Stimulated activated CD4-positive, alpha-beta T cell treated with anti-CD3 and anti-CD28 coated beads, Interleukin-15, amount 100 ng/mL, for 48 hours (primary cell): ENCODE measurements at regions not wholly inside any gene's neighbourhood (a gene's known extent, or its start where the extent isn't known, plus 50 kb on each side); places are given as distances from the start of the nearest gene placed in this dataset.
A peak's percentile ranks its signal among the peaks of the same experiment; 100 is the strongest.

Experiments used
- DNase-seq, 2 donors: peaks; one replicate each; pipeline ENCODE4 v3.0.0-alpha.2; 2020; ENCODE audit warnings: low read depth in 2 of 2

GRCh38 chr6:40845553-40845952, 193.5 kb downstream of the UNC5CL start:
- DNase-seq: peak in 1 of 2 donors; percentile 5

DNA sequence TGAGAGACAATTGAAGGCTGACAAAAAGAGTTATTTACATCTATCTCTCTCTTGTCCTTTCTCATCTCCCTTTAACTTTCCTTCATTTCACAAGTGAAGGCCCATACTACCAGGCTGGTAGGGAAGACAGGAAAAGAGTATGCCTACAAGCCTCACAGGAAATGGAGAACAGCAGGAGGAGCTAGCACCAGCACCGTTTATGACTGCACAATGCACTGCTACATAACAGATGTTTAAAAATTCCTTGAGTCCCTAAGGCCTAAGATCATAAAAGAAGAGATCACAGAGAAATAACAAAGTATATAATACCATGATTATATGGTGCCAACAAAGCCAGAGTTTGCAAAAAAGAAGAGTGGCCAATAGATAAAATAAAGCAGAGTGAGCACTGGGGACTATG, 194.8 kb downstream of the UNC5CL start:
- DNase-seq: no peak

DNA sequence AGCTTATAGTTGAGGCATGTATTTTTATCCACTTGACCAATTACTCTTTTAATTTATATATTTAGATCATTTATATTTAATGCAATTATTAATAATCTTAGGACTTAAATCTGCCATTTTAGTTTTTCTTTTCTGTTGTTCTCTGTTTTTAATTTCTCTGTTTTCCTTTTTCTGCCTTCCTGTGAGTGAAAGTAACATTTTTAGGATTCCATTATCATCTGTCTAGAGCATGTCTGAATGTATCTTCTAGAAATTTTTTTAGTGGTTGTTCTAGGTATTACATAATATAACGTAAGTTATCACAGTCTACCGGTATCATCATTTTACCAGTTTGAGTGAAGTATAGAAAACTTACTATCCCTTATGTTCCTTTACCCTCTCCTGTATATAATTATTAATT, 197.3 kb downstream of the UNC5CL start:
- no peak for DNase-seq

- no peak for DNase-seq
Observed at GRCh38 chr6:40832691-40833090, 206.3 kb downstream of the UNC5CL start.

- DNase-seq: no peak
Observed at GRCh38 chr6:40831381-40831780, 207.6 kb downstream of the UNC5CL start.

GRCh38 chr6:40825102-40825501, 213.9 kb downstream of the UNC5CL start:
- DNase-seq: no peak

GRCh38 chr6:40823917-40824891, 214.8 kb downstream of the UNC5CL start:
- DNase-seq: peak in 1 of 2 donors; percentile 31

DNA sequence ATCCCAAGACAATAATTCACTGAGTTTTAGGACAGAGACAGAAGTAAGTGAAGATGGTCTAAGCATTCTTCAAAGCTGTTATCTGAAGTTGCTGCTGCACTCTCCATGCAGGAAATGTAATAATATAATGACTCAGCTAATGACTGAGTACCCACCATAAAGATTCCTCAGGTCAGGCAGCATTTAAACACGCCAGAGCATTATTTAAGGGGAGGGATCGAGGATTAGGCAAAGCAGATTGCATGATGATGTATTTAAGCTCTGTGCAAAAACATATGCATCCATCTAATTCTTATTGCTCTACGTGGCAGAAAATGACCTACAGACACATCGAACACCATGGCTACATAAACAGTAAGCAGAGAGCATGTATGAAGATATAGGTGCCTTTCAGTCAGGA, 216.4 kb downstream of the UNC5CL start:
- DNase-seq: no peak

- no peak for DNase-seq
Observed at GRCh38 chr6:40819182-40819834, 219.7 kb downstream of the UNC5CL start.

- DNase-seq: no peak
Observed at GRCh38 chr6:40817369-40817768, 221.7 kb downstream of the UNC5CL start.

GRCh38 chr6:40816601-40817000, 222.4 kb downstream of the UNC5CL start:
- DNase-seq: no peak

DNA sequence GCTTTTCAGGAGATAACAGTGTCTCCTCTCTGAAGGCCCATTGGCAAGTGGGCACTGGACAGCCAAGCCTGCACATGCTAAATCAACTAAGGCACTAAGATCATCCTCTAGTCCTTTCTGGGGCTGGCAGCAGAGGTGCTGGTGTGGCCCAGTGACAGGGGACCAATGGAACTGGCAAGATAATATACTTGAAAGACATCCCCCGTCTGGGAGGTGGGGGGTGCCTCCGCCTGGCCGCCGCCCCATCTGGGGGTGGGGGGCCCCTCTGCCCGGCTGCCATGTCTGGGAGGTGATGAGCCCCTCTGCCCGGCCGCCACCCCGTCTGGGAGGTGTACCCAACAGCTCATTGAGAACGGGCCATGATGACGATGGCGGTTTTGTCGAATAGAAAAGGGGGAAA, 223.3 kb downstream of the UNC5CL start:
- DNase-seq: no peak

- DNase-seq: no peak
Observed at GRCh38 chr6:40810171-40810570, 223.0 kb upstream of the LRFN2 start.

- DNase-seq: no peak
Observed at GRCh38 chr6:40809627-40810026, 222.5 kb upstream of the LRFN2 start.

DNA sequence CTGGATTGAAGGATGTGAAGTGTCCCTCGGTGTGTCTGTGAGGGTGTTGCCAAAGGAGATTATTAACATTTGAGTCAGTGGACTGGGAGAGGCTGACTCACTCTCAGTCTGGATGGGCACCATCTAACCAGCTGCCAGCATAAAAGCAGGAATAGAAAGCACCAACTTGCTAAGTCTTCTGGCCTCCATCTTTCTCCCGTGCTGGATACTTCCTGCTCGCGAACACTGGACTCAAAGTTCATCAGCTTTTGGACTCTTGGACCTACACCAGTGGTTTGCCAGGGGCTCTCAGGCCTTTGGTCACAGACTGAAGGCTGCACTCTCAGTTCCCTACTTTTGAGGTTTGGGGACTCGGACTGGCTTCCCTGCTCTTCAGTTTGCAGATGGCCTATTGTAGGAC, 220.3 kb upstream of the LRFN2 start:
- no peak for DNase-seq

DNA sequence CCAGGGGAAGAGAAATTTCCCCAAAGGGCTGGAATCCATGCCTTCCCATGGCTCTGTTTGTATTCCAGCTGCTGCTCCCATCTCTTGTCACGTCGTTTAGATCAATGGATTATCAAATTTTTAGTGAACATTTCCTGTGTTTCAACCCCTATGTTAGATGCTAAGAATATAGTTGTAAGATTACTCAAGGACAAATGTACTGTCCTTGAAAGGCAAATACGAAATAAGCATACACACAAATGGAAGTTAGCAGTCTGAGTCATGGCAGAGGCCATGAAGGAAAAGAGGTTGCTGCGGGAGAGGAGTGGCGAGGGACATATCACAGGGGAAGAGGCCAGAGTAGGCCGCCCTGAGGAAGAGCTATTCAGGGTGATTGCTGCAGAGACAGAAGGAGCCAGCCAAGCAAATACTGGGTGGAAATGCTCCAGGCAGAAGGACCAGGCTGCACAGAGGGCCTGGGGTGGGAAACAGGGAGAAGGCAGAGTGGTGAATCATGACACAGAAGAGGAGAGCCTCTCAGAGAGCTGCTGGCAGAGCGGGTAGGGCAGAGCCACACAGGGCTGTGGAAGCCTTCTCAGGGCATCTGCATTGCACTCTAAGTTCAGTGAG, 219.2 kb upstream of the LRFN2 start:
- no peak for DNase-seq

- no peak for DNase-seq
Observed at GRCh38 chr6:40805336-40805735, 218.2 kb upstream of the LRFN2 start.

GRCh38 chr6:40804905-40805304, 217.7 kb upstream of the LRFN2 start:
- no peak for DNase-seq

- no peak for DNase-seq
Observed at GRCh38 chr6:40803897-40804702, 216.9 kb upstream of the LRFN2 start.

DNA sequence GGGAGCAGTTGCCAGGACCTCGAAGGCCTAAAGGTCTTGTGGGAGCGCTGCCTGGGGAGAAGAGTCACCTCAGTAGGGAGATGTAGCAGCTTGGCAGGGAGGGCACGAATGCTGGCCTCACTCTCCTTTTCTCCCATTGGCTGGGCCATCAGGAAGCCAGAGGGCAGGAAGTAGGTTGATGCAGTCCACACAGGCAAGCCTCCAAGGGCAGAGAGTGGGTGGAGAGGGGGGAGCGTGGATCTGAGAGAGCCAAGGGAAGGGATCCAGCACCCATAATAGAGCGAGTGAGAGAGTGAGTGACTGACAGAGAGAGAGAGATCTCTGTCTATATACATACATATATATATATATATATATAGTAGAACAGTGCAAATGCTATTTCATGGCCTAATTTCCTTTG, 215.3 kb upstream of the LRFN2 start:
- no peak for DNase-seq

DNA sequence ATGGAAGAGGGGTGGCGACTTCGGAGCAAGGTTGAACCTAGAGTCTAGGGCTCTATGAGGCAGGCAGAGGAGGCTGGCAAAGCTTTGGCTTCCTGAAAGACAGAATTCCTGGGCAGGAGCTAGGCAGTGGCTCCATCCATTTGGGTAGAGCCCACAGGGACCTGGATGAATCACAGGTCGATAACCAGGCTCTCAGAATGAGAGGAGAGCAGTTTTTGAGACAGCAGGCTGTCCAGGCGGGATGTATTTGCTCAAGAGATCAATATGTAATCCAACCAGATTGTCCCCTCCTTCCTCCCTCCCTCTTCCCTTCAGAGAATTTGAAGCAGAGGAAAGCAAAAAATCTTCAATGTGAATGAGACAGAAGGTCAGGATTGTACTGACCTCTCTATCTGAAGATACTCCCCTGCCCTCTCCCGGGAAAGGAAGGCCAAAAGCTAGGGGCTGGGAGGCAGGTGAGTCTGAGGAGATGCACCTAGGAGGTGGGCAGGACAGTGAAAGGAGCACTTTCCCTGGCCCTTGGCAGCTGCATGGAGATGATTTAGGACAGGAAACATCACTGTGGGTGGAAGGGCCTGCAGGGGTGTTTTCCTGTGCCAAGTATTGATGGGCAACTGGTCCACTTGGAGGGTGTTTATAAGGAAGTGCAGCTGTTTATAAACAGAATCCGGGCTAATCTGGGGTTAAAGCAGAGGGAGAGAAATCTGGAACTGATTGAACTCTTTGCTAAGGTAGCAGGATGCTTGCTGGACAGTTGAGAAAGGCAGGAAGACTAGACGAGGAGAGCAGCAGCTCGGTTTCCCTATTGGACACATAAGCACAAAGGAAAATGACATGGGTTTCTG, 212.4 kb upstream of the LRFN2 start:
- DNase-seq: no peak
